Daoy (cell line): ENCODE measurements at regions not wholly inside any gene's neighbourhood (a gene's known extent, or its start where the extent isn't known, plus 50 kb on each side); places are given as distances from the start of the nearest gene placed in this dataset.

Experiments
- DNase-seq: peaks from one replicate; pipeline ENCODE4 v3.0.0-alpha.2; 2015; ENCODE audit warnings: low read depth

DNA sequence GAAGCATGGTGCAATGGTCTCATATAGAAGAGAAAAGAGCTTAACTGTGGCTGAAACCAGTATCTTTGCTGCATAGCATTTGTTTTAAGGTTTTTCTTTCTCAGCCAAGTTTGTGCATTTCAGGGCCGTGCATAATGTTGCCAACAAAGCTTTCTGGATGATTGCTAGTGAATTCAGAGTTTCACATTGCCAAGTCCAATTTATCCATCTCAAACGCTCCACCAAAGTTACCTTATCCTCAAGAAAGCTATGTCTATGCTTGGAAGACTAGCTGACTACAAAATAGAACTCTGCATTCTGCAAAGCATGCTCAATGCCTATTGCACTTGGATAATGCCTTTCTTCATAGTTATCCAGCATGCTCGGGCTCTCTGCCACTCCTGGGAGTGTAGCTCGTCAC, 535.8 kb upstream of the SGCG start:
- no peak for DNase-seq

DNA sequence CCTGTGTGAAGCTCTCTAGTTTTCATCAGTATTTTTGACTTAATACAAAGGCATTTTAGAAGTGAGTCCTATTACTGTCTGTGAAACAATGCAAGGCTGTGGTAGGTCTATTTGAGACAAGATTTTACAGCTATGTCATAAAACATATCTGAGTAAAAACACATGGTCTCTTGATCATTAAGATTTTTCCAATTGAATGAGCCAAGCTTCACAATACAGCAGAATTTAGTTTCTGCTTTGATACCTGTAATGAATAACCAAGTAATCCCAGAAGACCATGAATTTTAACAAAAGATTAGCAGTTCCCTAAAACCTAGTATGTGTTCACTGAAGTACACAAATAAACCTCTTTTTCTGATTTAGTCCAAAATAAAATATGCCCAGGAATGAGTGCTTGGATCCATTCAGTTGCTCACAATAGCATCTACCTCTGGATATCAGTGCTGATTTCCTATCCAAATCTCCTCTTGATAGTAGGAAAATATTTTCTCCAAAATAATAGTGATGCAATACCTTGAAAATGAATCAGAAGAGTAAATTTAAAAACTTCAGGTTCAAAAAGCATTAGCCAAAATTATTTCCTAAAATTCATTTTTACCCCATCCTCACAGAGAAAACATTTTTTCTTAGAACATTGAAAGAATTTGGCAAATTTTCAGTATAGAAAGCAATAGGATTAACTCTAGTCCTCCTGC, 533.5 kb upstream of the SGCG start:
- DNase-seq = no peak

- DNase-seq = peak; percentile 65
Measured at GRCh38 chr13:22648320-22648801, 532.4 kb upstream of the SGCG start.

- DNase-seq = no peak
Measured at GRCh38 chr13:22652796-22653195, 528.0 kb upstream of the SGCG start.

DNA sequence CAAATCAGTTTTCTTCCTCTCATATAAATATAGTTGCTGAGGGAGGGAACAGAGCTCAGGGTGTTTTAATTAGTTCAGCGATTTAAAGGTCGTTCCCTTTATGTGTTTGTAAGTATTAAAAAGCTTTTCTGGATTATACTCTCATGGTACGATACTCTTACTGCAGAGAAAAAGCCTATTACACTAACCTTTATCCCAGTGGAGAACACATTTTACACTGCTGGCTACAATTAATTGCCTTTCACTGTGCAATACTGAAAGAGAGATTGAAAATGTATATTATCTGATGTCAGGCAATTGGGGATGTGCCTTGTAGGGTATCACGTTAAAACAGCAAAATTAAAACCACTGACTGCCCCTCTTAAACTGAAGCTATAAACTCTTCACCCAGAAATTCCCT, 526.9 kb upstream of the SGCG start:
- no peak for DNase-seq

DNA sequence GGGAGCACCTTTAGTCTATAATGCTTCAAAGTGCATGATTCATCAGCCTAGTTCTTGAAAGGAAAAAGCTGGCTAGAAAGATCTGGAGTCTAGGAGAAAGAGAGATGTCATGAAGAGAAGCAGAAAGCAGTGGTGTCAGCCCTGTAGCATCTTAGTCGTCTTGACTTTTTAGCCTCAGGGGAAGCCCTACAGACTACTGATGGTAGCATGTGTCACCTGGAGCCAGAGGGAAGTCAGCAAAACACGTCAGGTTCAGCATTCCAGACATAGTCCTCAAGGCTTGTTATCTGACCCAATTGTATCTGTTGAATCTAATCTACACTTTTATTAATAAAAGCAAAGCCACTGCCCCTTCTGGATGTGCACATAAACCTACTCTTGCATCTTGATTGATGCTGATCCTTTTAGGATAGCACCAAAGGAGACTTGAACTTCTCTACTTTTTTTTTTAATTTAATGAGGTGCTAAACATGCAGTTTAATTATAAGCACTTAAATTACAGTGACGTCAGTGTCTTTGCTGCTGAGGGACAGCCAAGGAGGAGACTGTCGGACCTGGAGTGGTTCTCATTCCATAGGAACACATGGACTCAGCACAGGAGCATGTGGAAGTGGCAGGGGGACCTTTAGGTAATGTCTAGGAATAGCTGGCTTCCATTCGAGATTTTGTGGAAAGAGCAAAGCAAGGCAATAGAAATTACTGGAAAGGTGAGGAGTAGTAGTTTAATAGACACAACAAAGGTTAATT, 525.5 kb upstream of the SGCG start:
- no peak for DNase-seq

- peak; percentile 66 for DNase-seq
Measured at GRCh38 chr13:22662771-22663170, 518.0 kb upstream of the SGCG start.

- no peak for DNase-seq
Measured at GRCh38 chr13:22665506-22665905, 515.3 kb upstream of the SGCG start.

GRCh38 chr13:22690756-22691155, 490.0 kb upstream of the SGCG start:
- no peak for DNase-seq

DNA sequence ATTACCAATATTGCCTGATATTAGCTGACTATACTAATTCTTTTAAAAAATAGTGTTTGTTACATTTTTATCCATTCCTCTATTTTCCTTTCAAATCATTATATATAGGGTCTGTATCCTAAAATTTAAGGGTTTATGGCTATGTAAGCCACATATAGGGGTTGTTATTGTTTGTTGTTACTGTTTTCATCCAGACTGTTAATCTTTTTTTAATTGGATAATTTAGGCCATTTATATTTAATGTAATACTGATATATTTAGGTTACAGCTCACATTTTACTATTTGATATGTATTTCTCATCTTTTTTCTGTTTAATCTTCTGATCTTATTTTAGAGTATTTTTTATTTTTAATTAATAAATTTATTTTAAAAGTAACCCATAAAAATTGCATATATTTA, 487.1 kb upstream of the SGCG start:
- DNase-seq = no peak

DNA sequence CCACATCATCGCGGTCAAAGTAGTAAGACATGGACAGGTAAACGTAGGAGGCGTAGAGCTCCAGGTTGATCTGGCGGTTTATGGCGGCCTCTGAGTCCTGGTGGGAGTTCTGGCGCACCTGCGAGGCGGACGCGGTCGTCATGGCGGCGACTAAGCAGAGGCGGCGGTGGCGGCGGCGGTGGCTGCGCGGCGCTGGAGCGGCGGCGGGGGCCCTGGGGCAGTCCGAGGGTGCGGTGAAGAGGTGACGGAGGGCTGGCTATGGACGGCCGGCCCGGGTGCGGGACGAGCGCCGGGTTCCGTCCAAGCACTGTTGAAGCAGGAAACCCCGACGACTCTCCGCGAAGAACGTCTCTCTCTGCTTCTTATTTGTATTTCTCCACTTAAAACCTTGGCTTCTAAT, 484.3 kb upstream of the SGCG start:
- DNase-seq = no peak

DNA sequence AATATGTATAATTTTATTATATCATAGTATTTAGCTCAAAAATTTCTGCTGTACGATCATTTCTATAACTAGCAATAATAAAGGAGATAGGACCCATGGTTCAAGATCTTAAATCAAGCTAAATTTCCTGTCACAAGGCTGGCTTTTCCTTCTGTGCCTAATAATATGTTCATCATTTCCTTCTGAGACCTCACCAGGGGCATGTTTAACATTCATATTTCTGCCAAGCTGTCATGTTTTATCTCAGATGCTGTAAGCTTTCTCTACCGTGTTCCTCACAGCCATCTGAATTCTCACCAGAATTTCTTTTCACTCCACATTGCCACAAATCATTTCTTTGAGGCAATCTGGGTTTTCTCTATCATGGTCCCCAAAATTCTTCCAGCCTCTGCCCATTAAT, 482.3 kb upstream of the SGCG start:
- no peak for DNase-seq

DNA sequence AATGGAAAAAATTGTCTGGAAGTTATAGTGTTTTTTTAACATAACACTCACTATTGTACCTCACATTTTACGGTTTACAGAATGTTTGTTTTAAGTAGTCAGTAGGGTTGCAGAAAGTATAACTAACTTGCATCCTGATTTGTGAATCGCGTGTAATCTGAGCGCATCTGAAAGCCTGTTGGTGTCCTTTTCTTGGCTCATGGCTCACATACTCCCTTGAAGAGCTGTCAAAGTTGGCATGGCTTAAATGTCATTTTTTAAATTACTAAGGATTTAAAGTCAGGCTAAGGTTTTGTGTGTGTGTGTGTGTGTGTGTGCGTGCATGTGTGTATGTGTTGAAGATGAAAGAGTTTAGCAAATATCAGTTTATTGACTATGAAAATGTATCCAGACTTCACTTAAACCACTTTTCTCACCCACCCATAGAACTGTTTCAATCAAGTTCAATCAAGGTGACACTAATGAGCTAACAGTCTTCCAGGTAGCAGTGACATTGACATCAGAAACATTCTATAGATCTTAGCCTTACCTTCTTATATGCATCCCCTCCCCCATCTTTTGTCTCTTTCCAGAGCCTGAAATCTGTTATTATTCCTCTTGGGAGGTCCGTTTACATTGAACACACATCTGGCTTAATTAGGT, 480.4 kb upstream of the SGCG start:
- DNase-seq = no peak

DNA sequence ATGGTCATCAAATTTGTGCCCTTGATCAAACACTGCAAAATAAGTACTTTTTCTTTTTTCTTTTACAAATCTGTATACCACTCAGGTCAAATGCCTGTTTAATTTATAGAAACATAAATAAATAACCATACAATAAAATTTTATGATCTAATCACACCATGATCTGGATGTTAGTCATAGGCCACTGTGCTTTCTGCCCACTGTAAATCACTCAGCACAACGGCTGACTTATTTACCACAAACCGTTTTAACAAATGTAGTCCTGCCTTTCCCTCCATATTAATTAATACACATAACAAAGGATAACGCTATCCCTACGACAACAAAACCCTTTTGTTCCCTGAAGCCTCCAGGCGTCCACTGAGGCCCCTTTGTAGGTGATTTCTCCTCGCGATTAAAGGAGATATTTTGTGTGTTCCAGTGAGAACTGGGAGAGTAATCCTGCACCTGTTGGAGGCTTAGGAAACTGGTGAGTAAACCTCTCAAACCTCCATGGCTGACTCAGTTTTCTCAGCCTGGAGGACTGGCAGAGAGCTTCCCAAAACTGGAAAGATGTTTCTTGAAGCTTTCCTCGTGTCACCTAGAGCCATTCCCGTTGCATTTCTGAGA, 477.1 kb upstream of the SGCG start:
- DNase-seq = peak; percentile 69

GRCh38 chr13:22707946-22708345, 472.8 kb upstream of the SGCG start:
- DNase-seq = no peak

- no peak for DNase-seq
Measured at GRCh38 chr13:22717036-22717435, 463.7 kb upstream of the SGCG start.

GRCh38 chr13:22726726-22727125, 454.1 kb upstream of the SGCG start:
- no peak for DNase-seq

- peak; percentile 34 for DNase-seq
Measured at GRCh38 chr13:22735011-22735995, 445.5 kb upstream of the SGCG start.

DNA sequence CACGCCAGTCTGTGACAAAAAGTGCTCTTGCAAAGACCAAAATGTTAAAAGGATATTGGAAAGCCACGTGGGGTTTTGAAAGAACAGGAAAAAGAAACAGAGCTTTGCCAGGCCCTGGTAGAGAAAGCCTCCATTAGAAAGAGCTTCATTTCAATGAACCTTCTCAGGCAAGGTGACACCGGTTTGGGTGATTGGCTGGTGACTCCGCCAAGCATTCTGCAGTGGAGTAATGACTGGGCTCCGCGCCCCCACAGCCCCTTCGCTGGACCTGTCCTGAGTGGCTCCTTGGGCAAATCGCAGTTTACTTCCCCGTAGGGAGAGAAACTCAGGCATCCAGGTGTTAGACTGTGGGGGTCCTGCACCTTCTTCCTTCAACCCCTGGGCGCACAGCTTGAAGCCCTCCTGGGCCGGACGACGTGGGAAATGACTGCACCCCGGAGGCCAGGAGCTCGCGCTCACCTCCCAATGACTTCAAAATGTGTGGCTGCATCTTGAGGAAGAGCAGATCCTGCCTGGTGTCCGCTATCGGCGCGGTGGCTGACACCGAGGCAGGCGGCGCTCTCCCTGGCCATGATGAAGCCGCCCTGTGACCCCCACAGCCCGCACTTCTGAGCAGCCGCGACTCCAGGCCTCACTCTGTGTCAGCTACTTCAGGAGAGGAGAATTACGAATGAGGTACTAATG, 444.6 kb upstream of the SGCG start:
- DNase-seq = no peak

DNA sequence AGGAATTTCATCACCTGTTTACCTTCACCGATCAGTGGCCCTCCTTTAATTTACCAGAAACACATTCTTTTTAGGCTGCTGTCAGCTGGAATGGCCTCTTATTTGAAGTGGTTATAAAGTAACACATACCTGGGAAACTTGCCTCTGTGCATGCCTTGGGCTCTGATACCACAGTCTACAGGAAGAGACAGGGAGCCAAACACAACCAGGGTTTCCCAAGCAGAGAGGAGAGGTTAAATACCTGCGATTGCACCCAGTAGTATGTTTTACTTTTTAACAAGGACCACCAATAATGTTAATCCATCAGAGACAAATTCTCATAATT, 444.0 kb upstream of the SGCG start:
- no peak for DNase-seq

GRCh38 chr13:22738357-22738756, 442.4 kb upstream of the SGCG start:
- DNase-seq = no peak
